BJ (cell line): ENCODE measurements at regions not wholly inside any gene's neighbourhood (a gene's known extent, or its start where the extent isn't known, plus 50 kb on each side); places are given as distances from the start of the nearest gene placed in this dataset.

ENCODE experiments used
- CTCF ChIA-PET: fragments of 350-600 bp; formaldehyde crosslinking; extraction: SDS; loops from one replicate; lab custom pipeline; 2021; ENCODE audit warnings: antibody characterized with exemption, inconsistent platforms; lab: Yijun Ruan, JAX
- POLR2A ChIA-PET: fragments of 300-600 bp; sonication (Branson Sonifier 250); formaldehyde crosslinking; extraction: SDS; loops from one replicate; lab custom pipeline; 2021; ENCODE audit warnings: antibody characterized with exemption; lab: Charles Lee
- DNase-seq: peaks from one replicate; pipeline ENCODE4 v3.0.0-alpha.2; 2011; ENCODE audit warnings: low read depth
- H3K27me3 ChIP-seq: 2 replicates; pipeline ENCODE4 v1.6.0; 2011; ENCODE audit warnings: low read length; ENCODE audit not compliant: control insufficient read depth, insufficient read depth
- H3K36me3 ChIP-seq: 2 replicates; pipeline ENCODE4 v1.5.1; 2011; ENCODE audit warnings: low read length; ENCODE audit not compliant: control insufficient read depth, insufficient read depth
- H3K4me3 ChIP-seq: 2 replicates; pipeline ENCODE4 v1.5.1; 2011; ENCODE audit warnings: low read depth, mild to moderate bottlenecking, control low read depth, low read length
- TF ChIP-seq, protein P1 (sequence below): IDR thresholded peaks from 2 replicates; pipeline ENCODE4 v1.5.1; 2011; ENCODE audit warnings: low read depth, mild to moderate bottlenecking, control low read depth, inconsistent platforms, low read length, moderate library complexity; ENCODE audit not compliant: insufficient read depth

DNA sequence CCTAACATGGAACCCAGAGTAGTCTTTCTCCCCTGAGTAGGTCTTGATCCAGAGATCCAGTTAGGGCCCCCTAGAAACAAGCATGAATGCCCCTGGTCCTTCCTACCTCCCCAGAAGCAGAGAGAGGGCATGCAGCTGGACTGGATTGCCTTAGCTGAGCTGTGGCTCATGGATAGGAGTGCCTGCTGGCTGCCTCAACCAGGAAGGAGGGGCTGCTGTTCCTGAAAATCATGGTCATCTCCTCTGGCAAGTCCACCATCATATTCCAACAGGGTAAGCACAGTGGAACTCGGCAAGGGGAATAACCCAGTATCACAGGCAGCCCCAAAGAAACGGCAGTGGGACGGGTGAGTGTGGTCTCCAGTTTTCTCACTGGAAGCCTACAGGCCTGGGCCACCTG lies 53.1 kb upstream of the ENTPD6 start:
- Histone ChIP-seq H3K4me3 (no peak overlapping the region), H3K36me3 (no peaks in the 10 kb centered on the region), H3K27me3 (peaks cover 13% of the 10 kb centered on the region)
- TF ChIP-seq, protein P1, sequence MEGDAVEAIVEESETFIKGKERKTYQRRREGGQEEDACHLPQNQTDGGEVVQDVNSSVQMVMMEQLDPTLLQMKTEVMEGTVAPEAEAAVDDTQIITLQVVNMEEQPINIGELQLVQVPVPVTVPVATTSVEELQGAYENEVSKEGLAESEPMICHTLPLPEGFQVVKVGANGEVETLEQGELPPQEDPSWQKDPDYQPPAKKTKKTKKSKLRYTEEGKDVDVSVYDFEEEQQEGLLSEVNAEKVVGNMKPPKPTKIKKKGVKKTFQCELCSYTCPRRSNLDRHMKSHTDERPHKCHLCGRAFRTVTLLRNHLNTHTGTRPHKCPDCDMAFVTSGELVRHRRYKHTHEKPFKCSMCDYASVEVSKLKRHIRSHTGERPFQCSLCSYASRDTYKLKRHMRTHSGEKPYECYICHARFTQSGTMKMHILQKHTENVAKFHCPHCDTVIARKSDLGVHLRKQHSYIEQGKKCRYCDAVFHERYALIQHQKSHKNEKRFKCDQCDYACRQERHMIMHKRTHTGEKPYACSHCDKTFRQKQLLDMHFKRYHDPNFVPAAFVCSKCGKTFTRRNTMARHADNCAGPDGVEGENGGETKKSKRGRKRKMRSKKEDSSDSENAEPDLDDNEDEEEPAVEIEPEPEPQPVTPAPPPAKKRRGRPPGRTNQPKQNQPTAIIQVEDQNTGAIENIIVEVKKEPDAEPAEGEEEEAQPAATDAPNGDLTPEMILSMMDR, result no peak
- ChIA-PET CTCF (no interaction called here), POLR2A (no interaction called here)
- no peak for DNase-seq

GRCh38 chr20:25145131-25145530 lies 50.4 kb upstream of the ENTPD6 start:
- no peak for DNase-seq
- no peaks in the 10 kb centered on the region for H3K36me3 ChIP-seq
- TF ChIP-seq, protein P1, result no peak
- H3K27me3 ChIP-seq, result peaks cover 28% of the 10 kb centered on the region
- H3K4me3 ChIP-seq, result no peak overlapping the region
- ChIA-PET CTCF (no interaction called here), POLR2A (no interaction called here)
